ENCODE measurements at regions not wholly inside any gene's neighbourhood (a gene's known extent, or its start where the extent isn't known, plus 50 kb on each side); places are given as distances from the start of the nearest gene placed in this dataset.

DNA sequence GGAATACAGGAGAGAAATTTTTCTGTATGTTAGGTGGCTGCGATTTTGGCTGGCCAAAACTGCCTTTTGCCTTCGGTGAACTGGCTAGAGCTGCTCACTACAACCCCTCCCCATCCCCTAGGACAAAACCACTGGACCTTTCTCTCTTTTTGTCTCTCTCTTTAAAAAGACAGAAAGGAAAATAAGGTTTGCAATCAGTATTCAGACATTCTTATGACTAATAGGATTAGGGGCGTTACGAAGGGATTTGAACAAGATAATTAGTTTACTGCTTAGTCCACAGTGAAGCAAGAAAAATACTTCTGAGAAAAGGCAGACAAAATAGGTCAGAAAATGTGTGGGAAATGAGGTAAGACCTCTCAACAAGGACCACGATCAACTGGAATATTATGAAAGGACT is 180.4 kb downstream of the SLIT2 start:
- Histone ChIP-seq H3K4me3 (replicated peaks in 1 of 3; ENCODE audit: insufficient read depth in 1 of 3, low read depth in 1 of 3, low read length in 3 of 3) (no peak overlapping the region), H3K9me1 (replicated peaks; ENCODE audit: control insufficient read depth, extremely low read depth, insufficient read depth, low read length) (no peaks in the 10 kb centered on the region), H3K27ac (ENCODE audit: insufficient read depth, low read depth, low read length) (peak overlapping the region; percentile 2), H3K27me3 (ENCODE audit: control insufficient read depth in 2 of 2, insufficient read depth in 2 of 2, low read length in 2 of 2) (no peaks in the 10 kb centered on the region), H3K9me3 (replicated peaks; ENCODE audit: control insufficient read depth, insufficient read depth, low read length) (no peaks in the 10 kb centered on the region), H3K36me3 (ENCODE audit: control insufficient read depth in 2 of 2, extremely low read depth in 1 of 2, insufficient read depth in 2 of 2, low read length in 2 of 2) (no peaks in the 10 kb centered on the region), H3K79me2 (ENCODE audit: control insufficient read depth, insufficient read depth, low read length) (no peaks in the 10 kb centered on the region), H3K4me2 (ENCODE audit: insufficient read depth, low read length) (peak overlapping the region; percentile 31), H3K4me1 (ENCODE audit: control insufficient read depth, extremely low read depth, insufficient read depth, low read length) (peaks cover 20% of the 10 kb centered on the region), H2AFZ (ENCODE audit: low read depth, low read length) (peak overlapping the region; percentile 92), H3K9ac (replicated peaks; ENCODE audit: extremely low read depth, insufficient read depth, low read length) (no peak overlapping the region), H4K20me1 (replicated peaks; ENCODE audit: control insufficient read depth, extremely low read depth, insufficient read depth, low read length) (no peaks in the 10 kb centered on the region)
- DNase-seq (ENCODE audit: low read depth, low spot score), result peak; percentile 30
- POLR2A ChIA-PET, result no interaction called here
- dilution Hi-C loops (cut with MboI; ENCODE audit: extremely low pct_ligation_motif_present, low sequenced_read_pairs) (no loop called here), intact Hi-C loops (cut with micrococcal nuclease) (no loop called here)
- TF ChIP-seq JUN (IDR thresholded peaks at IDR 0.05; ENCODE audit: borderline replicate concordance, insufficient read depth, insufficient read length, low read depth) (no peak), EZH2 (IDR thresholded peaks at IDR 0.05; ENCODE audit: borderline replicate concordance, low read depth, low read length, severe bottlenecking) (no peak), POLR2AphosphoS5 (IDR thresholded peaks at IDR 0.05; ENCODE audit: insufficient read depth, low read depth, low read length) (no peak), GATA2 (IDR thresholded peaks at IDR 0.05; ENCODE audit: insufficient read depth, insufficient read length, low read depth, low read length) (no peak), POLR2A (IDR thresholded peaks at IDR 0.05; ENCODE audit: low read depth, low read length) (no peak), FOS (IDR thresholded peaks at IDR 0.05; ENCODE audit: borderline replicate concordance, insufficient read depth, low read length) (no peak), MYC (IDR thresholded peaks at IDR 0.05; ENCODE audit: low read depth, low read length) (no peak)
- TF ChIP-seq, protein P1, sequence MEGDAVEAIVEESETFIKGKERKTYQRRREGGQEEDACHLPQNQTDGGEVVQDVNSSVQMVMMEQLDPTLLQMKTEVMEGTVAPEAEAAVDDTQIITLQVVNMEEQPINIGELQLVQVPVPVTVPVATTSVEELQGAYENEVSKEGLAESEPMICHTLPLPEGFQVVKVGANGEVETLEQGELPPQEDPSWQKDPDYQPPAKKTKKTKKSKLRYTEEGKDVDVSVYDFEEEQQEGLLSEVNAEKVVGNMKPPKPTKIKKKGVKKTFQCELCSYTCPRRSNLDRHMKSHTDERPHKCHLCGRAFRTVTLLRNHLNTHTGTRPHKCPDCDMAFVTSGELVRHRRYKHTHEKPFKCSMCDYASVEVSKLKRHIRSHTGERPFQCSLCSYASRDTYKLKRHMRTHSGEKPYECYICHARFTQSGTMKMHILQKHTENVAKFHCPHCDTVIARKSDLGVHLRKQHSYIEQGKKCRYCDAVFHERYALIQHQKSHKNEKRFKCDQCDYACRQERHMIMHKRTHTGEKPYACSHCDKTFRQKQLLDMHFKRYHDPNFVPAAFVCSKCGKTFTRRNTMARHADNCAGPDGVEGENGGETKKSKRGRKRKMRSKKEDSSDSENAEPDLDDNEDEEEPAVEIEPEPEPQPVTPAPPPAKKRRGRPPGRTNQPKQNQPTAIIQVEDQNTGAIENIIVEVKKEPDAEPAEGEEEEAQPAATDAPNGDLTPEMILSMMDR (IDR thresholded peaks at IDR 0.05; ENCODE audit: extremely low read depth in 1 of 2, insufficient read depth in 1 of 2, low read depth in 1 of 2, low read length in 2 of 2), result no peak
- TF ChIP-seq, protein P2, sequence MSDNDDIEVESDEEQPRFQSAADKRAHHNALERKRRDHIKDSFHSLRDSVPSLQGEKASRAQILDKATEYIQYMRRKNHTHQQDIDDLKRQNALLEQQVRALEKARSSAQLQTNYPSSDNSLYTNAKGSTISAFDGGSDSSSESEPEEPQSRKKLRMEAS (IDR thresholded peaks at IDR 0.05; ENCODE audit: insufficient read depth, insufficient read length), result no peak
- no TSS peak for BruUV-seq (replicated peaks)
- FAIRE-seq, result no peak
- CTCF ChIA-PET, result interaction anchor here (1.0 to 1.9 kb wide), 9 partner anchors 10 to 258 kb away, joined by 3 to 10 read pairs (median 6); no protein-coding TSS in a partner anchor

All from endothelial cell of umbilical vein (primary cell).